ENCODE measurements at regions not wholly inside any gene's neighbourhood (a gene's known extent, or its start where the extent isn't known, plus 50 kb on each side); places are given as distances from the start of the nearest gene placed in this dataset.

DNA sequence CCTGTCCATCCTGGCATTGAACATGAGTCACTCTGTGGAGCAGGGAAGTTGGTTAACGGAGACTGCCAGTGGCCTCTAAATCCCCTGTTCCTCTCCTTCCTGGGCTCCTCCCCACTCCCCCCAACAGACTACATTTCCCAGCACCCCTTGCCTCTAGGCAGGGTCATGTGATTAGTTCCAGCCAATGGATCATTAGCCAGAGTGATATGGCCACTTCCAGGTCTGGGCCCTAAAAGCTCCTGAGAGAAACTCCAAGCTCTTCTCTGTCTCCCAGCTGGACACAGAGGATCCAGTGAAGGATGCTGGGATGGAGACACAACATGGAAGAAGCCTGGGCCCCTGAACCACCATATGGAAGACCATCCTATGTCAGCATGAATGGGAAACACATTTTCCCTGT is 54.4 kb upstream of the RFLNA start:
- TF ChIP-seq EP300 (IDR thresholded peaks at IDR 0.05; ENCODE audit: borderline replicate concordance in 1 of 2, low read depth in 2 of 2, low read length in 2 of 2) (no peak), FOSL1 (IDR thresholded peaks at IDR 0.05; ENCODE audit: insufficient read depth, low read depth, low read length) (no peak), MAFK (IDR thresholded peaks at IDR 0.05; ENCODE audit: low read depth, low read length) (no peak), TAF1 (IDR thresholded peaks at IDR 0.05; ENCODE audit: low read depth, low read length) (no peak), POLR2A (IDR thresholded peaks at IDR 0.05; ENCODE audit: control extremely low read depth in 1 of 2, low read depth in 2 of 2, low read length in 2 of 2) (no peak), BACH1 (IDR thresholded peaks at IDR 0.05; ENCODE audit: low read length) (no peak), EZH2 (IDR thresholded peaks at IDR 0.05; ENCODE audit: low read depth, low read length, severe bottlenecking) (no peak), TCF12 (IDR thresholded peaks at IDR 0.05; ENCODE audit: low read depth, low read length) (no peak)
- TF ChIP-seq, protein P1, sequence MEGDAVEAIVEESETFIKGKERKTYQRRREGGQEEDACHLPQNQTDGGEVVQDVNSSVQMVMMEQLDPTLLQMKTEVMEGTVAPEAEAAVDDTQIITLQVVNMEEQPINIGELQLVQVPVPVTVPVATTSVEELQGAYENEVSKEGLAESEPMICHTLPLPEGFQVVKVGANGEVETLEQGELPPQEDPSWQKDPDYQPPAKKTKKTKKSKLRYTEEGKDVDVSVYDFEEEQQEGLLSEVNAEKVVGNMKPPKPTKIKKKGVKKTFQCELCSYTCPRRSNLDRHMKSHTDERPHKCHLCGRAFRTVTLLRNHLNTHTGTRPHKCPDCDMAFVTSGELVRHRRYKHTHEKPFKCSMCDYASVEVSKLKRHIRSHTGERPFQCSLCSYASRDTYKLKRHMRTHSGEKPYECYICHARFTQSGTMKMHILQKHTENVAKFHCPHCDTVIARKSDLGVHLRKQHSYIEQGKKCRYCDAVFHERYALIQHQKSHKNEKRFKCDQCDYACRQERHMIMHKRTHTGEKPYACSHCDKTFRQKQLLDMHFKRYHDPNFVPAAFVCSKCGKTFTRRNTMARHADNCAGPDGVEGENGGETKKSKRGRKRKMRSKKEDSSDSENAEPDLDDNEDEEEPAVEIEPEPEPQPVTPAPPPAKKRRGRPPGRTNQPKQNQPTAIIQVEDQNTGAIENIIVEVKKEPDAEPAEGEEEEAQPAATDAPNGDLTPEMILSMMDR (IDR thresholded peaks at IDR 0.05; ENCODE audit: control extremely low read depth in 1 of 3, insufficient read depth in 1 of 3, low read depth in 1 of 3, low read length in 3 of 3): no peak
- TF ChIP-seq, protein P2, sequence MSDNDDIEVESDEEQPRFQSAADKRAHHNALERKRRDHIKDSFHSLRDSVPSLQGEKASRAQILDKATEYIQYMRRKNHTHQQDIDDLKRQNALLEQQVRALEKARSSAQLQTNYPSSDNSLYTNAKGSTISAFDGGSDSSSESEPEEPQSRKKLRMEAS (IDR thresholded peaks at IDR 0.05): no peak
